Bronchial epithelial cell (primary cell): ENCODE measurements at regions not wholly inside any gene's neighbourhood (a gene's known extent, or its start where the extent isn't known, plus 50 kb on each side); places are given as distances from the start of the nearest gene placed in this dataset.

Experiments used
- DNase-seq: peaks from one replicate; pipeline ENCODE4 v3.0.0-alpha.2; 2010; ENCODE audit warnings: low read depth
- FAIRE-seq: peaks from 2 replicates; lab custom pipeline; 2011; peaks lifted over from hg19 to GRCh38; lab: Jason Lieb, UNC
- H3K27me3 ChIP-seq: 2 replicates; pipeline ENCODE4 v1.5.1; 2011; ENCODE audit warnings: low read length; ENCODE audit not compliant: control insufficient read depth, insufficient read depth
- H3K36me3 ChIP-seq: 2 replicates; pipeline ENCODE4 v1.5.1; 2011; ENCODE audit warnings: low read length; ENCODE audit not compliant: control insufficient read depth, insufficient read depth
- H3K4me3 ChIP-seq: 2 replicates; pipeline ENCODE4 v1.5.1; 2011; ENCODE audit warnings: mild to moderate bottlenecking, low read depth, low read length, control low read depth
- TF ChIP-seq, protein P1 (sequence below): IDR thresholded peaks from 2 replicates; pipeline ENCODE4 v1.5.1; 2011; ENCODE audit warnings: mild to moderate bottlenecking, moderate library complexity, low read length, control low read depth, inconsistent platforms; ENCODE audit not compliant: insufficient read depth, severe bottlenecking

DNA sequence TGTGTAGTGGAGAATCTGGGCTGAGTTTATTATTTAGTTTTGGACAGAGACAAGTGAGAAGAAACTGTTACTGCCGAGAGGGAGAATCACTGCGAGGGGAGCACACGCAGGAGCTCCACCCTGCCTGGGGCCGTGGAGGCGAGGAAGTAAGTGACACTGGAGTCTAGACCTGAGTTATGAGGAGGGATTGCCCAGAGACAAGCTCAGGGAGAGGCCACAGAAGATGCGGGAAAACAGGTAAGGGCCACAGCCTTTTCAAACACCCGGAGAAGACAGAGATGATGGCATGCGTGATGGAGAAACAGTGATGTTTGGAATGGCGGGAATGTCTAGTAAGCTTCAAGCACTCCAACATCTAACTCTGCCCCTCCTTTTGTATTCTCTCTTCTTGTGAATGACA is 84.1 kb downstream of the TNFSF11 start:
- DNase-seq (no peak), FAIRE-seq (peak; percentile 36)
- H3K27me3 ChIP-seq = peaks cover 13% of the 10 kb centered on the region
- H3K4me3 ChIP-seq = no peak overlapping the region
- TF ChIP-seq, protein P1, sequence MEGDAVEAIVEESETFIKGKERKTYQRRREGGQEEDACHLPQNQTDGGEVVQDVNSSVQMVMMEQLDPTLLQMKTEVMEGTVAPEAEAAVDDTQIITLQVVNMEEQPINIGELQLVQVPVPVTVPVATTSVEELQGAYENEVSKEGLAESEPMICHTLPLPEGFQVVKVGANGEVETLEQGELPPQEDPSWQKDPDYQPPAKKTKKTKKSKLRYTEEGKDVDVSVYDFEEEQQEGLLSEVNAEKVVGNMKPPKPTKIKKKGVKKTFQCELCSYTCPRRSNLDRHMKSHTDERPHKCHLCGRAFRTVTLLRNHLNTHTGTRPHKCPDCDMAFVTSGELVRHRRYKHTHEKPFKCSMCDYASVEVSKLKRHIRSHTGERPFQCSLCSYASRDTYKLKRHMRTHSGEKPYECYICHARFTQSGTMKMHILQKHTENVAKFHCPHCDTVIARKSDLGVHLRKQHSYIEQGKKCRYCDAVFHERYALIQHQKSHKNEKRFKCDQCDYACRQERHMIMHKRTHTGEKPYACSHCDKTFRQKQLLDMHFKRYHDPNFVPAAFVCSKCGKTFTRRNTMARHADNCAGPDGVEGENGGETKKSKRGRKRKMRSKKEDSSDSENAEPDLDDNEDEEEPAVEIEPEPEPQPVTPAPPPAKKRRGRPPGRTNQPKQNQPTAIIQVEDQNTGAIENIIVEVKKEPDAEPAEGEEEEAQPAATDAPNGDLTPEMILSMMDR = no peak
- no peaks in the 10 kb centered on the region for H3K36me3 ChIP-seq

DNA sequence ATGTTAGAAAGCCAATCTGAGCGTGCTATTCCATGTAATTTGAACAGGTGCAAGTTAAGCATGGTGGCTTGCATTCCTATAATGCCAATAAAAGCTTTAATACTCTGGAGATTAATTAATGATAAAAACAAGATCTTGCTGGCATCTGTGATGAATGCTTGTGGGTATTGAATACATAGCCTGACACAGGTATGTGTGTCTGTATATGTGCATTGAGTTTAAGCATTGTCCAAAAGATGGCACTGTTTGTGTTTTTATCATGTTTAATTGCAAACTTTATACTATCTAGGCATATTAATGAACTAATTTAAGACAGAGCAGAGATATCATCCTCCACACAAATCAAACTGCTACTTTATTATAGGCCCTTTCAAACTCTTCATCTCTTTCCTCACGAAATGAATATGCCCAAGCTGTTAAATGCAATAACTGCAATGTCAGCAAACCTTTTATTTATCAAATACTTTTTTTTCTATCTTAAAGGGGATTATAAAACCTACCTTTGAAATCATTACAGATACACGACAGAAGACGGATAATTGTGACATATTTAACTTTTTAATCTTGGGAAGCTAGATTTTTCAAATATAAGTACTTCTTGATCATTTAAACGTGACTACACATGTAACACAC is 86.5 kb downstream of the TNFSF11 start:
- FAIRE-seq (no peak), DNase-seq (peak; percentile 56)
- H3K36me3 ChIP-seq = no peaks in the 10 kb centered on the region
- H3K27me3 ChIP-seq = peaks cover 9% of the 10 kb centered on the region
- H3K4me3 ChIP-seq = no peak overlapping the region
- TF ChIP-seq, protein P1 = peak; percentile 23

DNA sequence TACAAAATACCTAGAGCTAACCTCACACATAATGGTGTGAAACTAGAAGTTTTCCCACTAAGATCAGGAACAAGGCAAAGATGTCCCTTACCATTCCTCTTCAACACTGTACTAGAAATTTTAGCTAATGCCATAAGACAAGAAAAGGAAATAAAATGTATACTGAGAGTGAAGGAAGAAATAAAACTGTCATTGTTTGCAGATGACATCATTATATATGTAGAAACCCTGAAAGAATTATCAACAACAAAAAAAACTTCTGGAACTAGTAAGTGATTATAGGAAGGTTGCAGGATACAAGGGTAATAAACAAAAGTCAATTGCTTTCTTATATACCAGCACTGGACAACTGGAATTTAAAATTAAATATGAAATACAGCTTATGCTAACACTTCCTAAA is 93.7 kb downstream of the TNFSF11 start:
- no peaks in the 10 kb centered on the region for H3K27me3 ChIP-seq
- no peak for DNase-seq
- H3K4me3 ChIP-seq = no peak overlapping the region
- TF ChIP-seq, protein P1 = no peak
- FAIRE-seq = no peak
- H3K36me3 ChIP-seq = no peaks in the 10 kb centered on the region

DNA sequence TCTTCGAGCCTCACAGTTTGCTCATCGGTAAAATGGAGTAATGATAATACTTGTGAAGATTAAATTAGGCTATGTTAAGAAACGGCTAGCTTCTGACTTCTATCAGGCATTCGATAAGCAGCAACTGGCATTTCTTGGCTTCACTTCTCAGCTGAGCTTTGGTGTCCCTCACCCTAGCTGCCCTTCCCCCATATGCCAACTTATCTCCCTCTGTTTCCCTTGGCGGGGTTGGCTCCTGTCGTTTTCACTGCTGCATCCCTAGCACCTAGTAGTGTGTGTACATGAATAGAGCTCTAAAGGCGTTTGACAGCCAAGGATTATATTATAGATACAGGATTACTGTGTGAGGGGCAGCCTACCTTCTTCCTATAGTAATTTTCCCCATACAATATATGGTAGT is 97.5 kb downstream of the TNFSF11 start:
- Histone ChIP-seq H3K4me3 (no peak overlapping the region), H3K27me3 (no peaks in the 10 kb centered on the region), H3K36me3 (no peaks in the 10 kb centered on the region)
- TF ChIP-seq, protein P1 = no peak
- FAIRE-seq (peak; percentile 75), DNase-seq (no peak)

DNA sequence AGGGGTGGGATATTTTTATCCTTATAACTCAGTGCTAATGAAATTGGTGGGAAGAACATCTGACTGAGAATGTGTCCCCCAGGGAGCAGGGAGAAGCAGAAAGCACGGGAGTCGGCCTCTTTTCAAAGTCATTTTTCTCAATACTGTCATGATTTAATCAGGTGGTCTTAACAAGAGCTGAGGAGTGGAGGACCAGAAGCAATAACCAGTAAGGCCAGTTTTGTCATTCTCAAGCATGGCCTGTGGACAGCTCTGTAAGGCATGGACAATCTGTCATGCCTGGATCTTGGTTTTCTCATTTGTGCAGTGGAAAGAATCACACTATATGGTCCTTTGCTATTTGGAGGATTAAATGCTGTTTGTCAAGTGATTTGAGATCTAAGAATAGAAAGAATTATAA is 99.7 kb downstream of the TNFSF11 start:
- TF ChIP-seq, protein P1 = no peak
- DNase-seq = no peak
- Histone ChIP-seq H3K4me3 (no peak overlapping the region), H3K27me3 (no peaks in the 10 kb centered on the region), H3K36me3 (no peaks in the 10 kb centered on the region)
- no peak for FAIRE-seq

DNA sequence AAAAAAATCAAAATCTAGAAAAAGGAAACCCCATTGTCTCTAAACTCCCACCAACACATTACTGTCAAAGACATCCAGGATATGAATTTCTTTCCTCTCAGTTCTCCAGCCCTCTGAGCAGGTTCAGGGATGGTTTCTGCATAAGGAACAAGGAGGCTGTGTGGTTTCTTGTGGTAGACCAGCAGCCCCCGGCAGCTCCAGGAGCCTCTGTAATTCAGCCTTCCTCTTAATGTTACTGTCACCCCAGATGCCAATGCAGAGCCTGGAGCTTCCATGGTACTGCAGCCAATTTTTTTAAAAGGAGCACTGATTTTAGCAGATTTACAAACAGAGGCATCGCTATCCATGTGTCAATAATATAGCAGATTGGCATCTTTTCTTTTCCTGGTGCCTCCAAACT is 100.6 kb upstream of the FAM216B start:
- no peak for DNase-seq
- no peak overlapping the region for H3K4me3 ChIP-seq
- FAIRE-seq = no peak
- no peaks in the 10 kb centered on the region for H3K27me3 ChIP-seq
- TF ChIP-seq, protein P1 = no peak
- no peaks in the 10 kb centered on the region for H3K36me3 ChIP-seq
